Stomach smooth muscle (tissue), 2 donors: ENCODE measurements at regions not wholly inside any gene's neighbourhood (a gene's known extent, or its start where the extent isn't known, plus 50 kb on each side); places are given as distances from the start of the nearest gene placed in this dataset.

ENCODE experiments used
- H3K27ac ChIP-seq: one replicate; pipeline ENCODE4 v1.7.0; 2013; ENCODE audit warnings: mild to moderate bottlenecking, low read length, inconsistent platforms
- H3K27me3 ChIP-seq, 2 donors: one replicate each; pipeline ENCODE4 v1.7.0; 2013; ENCODE audit warnings: low read length in 2 of 2; ENCODE audit not compliant: insufficient read depth in 2 of 2, control insufficient read depth in 1 of 2
- H3K36me3 ChIP-seq, 2 donors: one replicate each; pipeline ENCODE4 v1.7.0; 2013; ENCODE audit warnings: low read length in 2 of 2; ENCODE audit not compliant: control insufficient read depth in 2 of 2, insufficient read depth in 2 of 2
- H3K4me1 ChIP-seq: one replicate; pipeline ENCODE4 v1.7.0; 2013; ENCODE audit warnings: low read length; ENCODE audit not compliant: control insufficient read depth, insufficient read depth
- H3K4me3 ChIP-seq, 2 donors: one replicate each; pipeline ENCODE4 v1.7.0; 2013; ENCODE audit warnings: low read length in 2 of 2
- H3K9ac ChIP-seq, 2 donors: one replicate each; pipeline ENCODE4 v1.7.0; 2013; ENCODE audit warnings: low read length in 2 of 2, mild to moderate bottlenecking in 1 of 2
- H3K9me3 ChIP-seq, 2 donors: one replicate each; pipeline ENCODE4 v1.7.0; 2013; ENCODE audit warnings: low read length in 2 of 2; ENCODE audit not compliant: control insufficient read depth in 2 of 2
- donor health status: healthy.
- donor health status: Pancreatic carcinoma.

- no peak overlapping the region for H3K9ac ChIP-seq
- H3K27ac ChIP-seq: no peak overlapping the region
- no peaks in the 10 kb centered on the region for H3K4me1 ChIP-seq
- H3K27me3 ChIP-seq: no peaks in the 10 kb centered on the region
- no peaks in the 10 kb centered on the region for H3K36me3 ChIP-seq
- no peaks in the 10 kb centered on the region for H3K9me3 ChIP-seq
- no peak overlapping the region for H3K4me3 ChIP-seq
Observed at GRCh38 chr20:50249447-50250388, 59.1 kb downstream of the CEBPB start.

GRCh38 chr20:50250679-50251382 lies 60.2 kb downstream of the CEBPB start:
- Histone ChIP-seq H3K4me1 (no peaks in the 10 kb centered on the region), H3K4me3 (no peak overlapping the region), H3K27ac (no peak overlapping the region), H3K36me3 (no peaks in the 10 kb centered on the region), H3K27me3 (no peaks in the 10 kb centered on the region), H3K9me3 (no peaks in the 10 kb centered on the region), H3K9ac (no peak overlapping the region)

DNA sequence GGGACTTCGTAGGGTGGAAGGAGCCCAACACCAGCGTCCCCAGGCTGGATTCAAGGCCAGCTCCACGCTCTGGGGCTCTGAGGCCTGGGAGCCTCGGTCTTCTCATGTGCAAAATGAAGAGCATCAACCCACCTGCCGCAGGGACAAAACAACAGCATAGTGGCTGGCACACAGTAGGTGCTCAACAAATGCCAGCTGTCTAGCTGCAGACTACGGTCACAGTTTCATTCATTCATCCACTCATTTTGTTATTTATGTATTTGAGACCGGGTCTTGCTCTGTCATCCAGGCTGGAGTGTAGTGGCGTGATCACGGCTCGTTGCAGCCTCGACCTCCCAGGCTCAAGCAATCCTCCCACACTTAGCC lies 60.7 kb downstream of the CEBPB start:
- Histone ChIP-seq H3K27ac (no peak overlapping the region), H3K4me3 (no peak overlapping the region), H3K4me1 (no peaks in the 10 kb centered on the region), H3K9ac (no peak overlapping the region), H3K27me3 (no peaks in the 10 kb centered on the region), H3K9me3 (no peaks in the 10 kb centered on the region), H3K36me3 (no peaks in the 10 kb centered on the region)

DNA sequence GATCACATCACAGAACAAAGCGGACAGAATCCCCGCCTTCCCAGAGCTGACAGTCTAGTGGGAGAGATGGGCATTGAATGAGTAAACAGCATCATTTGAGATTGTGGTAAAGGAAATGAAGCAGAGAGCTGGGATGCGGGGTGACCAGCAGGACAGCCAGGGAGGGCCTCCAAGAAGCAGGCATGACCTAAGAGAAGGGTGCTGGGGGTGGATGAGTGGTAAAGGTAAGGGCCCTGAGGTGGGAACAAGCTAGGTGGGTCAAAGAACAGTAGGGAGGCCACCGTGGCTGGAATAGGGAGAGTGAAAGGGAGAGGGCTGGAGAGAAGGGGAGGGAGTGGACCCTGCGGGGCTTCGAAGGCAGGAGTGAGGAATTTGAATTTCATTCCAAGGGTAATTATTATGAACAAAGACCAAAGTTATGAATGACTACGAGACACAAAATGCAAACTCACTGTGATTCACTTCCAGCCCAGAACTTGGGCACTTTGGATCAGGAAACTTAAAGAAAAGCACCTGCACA lies 61.4 kb downstream of the CEBPB start:
- Histone ChIP-seq H3K4me3 (no peak overlapping the region), H3K27me3 (no peaks in the 10 kb centered on the region), H3K4me1 (no peaks in the 10 kb centered on the region), H3K36me3 (no peaks in the 10 kb centered on the region), H3K9me3 (no peaks in the 10 kb centered on the region), H3K9ac (no peak overlapping the region), H3K27ac (no peak overlapping the region)

DNA sequence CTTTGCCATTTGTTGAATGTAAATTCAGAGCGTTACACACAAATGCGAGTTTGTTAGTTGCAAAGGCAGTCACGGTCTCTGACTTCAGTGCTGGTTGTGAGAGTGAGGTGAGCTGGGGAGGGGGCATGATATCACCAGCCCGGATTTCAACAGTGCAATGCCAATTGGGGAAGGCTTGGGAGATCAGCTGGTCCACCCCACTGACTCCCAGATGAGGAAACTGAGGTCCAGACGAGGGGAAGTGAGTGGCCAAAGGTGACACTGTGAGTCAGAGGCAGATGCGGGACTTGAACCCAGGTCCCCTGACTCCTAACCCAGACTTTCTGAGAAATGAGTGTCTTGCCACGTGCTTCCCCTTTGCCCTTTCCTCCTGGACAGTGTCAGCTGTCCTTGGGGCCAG lies 62.1 kb downstream of the CEBPB start:
- no peaks in the 10 kb centered on the region for H3K36me3 ChIP-seq
- no peak overlapping the region for H3K27ac ChIP-seq
- H3K4me1 ChIP-seq: no peaks in the 10 kb centered on the region
- H3K9me3 ChIP-seq: no peaks in the 10 kb centered on the region
- no peaks in the 10 kb centered on the region for H3K27me3 ChIP-seq
- H3K4me3 ChIP-seq: no peak overlapping the region
- no peak overlapping the region for H3K9ac ChIP-seq

DNA sequence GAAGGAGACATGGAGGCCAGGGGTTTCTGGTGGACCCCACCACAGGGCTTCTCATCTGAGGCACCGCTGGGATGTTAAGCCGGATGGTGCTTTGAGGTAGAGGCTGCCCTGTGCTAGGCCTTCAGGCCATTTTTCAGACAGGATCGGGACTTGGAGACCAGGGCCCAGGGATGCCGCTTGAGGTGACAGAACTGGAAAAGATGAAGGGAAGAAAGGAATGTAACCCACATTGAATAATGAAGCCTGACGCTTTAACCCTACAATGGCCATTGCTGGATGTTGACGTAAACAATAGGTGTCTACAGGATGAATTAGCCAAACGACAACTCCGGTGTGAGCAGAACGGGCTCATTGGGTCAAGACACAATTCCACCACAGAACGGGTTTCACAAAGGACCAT lies 62.5 kb downstream of the CEBPB start:
- H3K4me1 ChIP-seq: no peaks in the 10 kb centered on the region
- H3K36me3 ChIP-seq: no peaks in the 10 kb centered on the region
- no peak overlapping the region for H3K27ac ChIP-seq
- no peaks in the 10 kb centered on the region for H3K9me3 ChIP-seq
- no peak overlapping the region for H3K9ac ChIP-seq
- no peaks in the 10 kb centered on the region for H3K27me3 ChIP-seq
- no peak overlapping the region for H3K4me3 ChIP-seq

- Histone ChIP-seq H3K9me3 (no peaks in the 10 kb centered on the region), H3K4me1 (no peaks in the 10 kb centered on the region), H3K4me3 (no peak overlapping the region), H3K36me3 (no peaks in the 10 kb centered on the region), H3K27ac (no peak overlapping the region), H3K27me3 (no peaks in the 10 kb centered on the region), H3K9ac (no peak overlapping the region)
Observed at GRCh38 chr20:50254466-50255079, 63.9 kb downstream of the CEBPB start.

DNA sequence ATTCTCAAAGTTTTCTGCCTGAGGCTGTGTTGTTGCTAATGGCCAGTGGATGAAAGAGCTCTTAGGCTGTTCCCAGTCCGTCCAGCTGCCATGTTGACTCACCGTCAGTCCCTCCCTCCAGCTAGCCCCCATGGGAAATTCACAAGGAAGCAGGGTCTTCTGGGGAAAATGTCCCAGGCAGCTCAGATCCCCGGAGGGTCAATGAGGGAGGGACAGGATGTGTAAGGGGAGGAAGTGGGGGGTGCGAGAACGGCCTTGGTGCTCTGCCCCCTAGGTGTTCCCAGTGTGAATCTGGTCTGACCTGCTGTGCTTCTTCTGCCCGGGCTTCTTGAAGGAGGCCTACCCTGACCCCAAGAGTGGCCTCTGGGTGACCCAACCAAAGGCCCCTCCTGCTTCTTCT lies 65.9 kb downstream of the CEBPB start:
- Histone ChIP-seq H3K36me3 (no peaks in the 10 kb centered on the region), H3K4me3 (no peak overlapping the region), H3K27me3 (no peaks in the 10 kb centered on the region), H3K27ac (no peak overlapping the region), H3K9ac (no peak overlapping the region), H3K4me1 (no peaks in the 10 kb centered on the region), H3K9me3 (no peaks in the 10 kb centered on the region)

- Histone ChIP-seq H3K27ac (no peak overlapping the region), H3K9ac (no peak overlapping the region), H3K9me3 (no peaks in the 10 kb centered on the region), H3K36me3 (no peaks in the 10 kb centered on the region), H3K4me1 (no peaks in the 10 kb centered on the region), H3K4me3 (no peak overlapping the region), H3K27me3 (no peaks in the 10 kb centered on the region)
Observed at GRCh38 chr20:50257860-50258259, 67.2 kb downstream of the CEBPB start.

DNA sequence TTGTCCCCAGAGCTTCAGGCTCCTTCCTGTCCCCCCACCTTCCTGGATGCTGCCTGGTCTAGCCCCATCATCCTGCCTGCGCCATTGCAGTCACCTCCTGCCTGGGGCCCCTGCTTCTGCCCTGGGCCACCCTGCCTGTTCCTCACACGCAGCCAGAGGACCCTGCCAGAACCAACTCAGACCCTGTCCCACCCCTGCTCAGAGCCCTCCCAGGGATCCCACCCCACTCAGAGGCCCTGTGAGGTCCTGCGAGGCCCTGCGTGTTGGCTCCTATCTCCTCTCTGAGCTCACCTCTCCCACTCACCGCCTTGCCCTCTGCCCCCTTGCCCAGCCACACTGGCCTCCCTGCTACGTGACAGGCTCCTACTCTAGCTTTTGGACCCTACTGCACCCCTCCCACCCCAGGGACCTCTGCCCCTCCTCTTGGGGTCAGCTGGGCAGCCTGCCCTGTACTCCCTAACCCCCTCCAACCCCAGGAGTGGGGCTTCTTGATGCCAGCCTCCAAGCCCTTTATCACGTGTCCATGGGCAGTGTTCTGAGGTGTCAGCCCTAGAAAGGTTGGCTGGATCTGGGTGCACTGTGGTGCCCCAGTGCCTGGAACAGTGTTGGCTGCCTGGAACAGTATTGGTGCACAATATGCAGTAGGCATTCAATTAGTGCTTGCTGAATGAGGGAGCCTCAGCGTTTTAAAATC lies 68.3 kb downstream of the CEBPB start:
- H3K4me1 ChIP-seq: no peaks in the 10 kb centered on the region
- no peaks in the 10 kb centered on the region for H3K27me3 ChIP-seq
- H3K9me3 ChIP-seq: no peaks in the 10 kb centered on the region
- no peak overlapping the region for H3K4me3 ChIP-seq
- H3K27ac ChIP-seq: no peak overlapping the region
- no peak overlapping the region for H3K9ac ChIP-seq
- no peaks in the 10 kb centered on the region for H3K36me3 ChIP-seq
